Fibroblast of the conjunctiva (primary cell): ENCODE measurements at regions not wholly inside any gene's neighbourhood (a gene's known extent, or its start where the extent isn't known, plus 50 kb on each side); places are given as distances from the start of the nearest gene placed in this dataset.

Experiments
- DNase-seq: peaks from one replicate; pipeline ENCODE4 v3.0.0-alpha.2; 2010; ENCODE audit warnings: low read depth

DNA sequence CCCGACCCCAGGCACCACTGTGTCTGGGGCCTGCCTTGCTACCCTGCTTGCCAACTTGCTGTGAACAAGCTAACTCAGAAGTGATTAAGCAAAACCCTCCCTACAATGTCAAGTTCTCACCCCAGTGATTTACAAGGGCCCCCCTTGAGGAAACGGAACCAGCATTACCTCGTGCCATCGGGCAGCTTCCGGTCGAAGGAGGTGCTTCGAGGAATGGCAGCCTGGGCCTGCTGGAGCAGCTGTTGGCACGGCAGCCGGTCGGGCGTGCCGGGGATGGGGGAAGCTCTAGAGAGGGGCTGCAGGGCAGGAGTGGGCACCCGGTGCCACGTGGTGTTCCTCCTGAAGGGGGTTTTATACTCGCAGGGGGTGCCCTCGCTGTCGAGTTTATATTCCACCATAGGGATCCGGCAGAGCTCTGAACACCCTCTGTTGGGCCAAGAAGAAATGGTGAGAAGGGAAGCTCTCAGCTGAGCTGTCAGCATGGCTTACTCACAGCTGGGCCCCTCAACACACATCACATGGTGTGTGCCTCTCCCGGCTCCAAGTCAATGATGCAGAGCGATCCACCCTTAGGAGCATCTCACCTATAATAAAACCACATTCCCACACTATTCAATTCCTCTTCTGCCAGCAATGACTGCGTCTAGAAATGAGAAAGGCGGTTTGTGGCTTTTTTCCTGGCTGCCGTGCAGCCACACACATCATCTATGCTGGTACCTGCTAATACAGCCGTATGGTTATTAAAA lies 184.4 kb downstream of the SIPA1L2 start:
- no peak for DNase-seq

DNA sequence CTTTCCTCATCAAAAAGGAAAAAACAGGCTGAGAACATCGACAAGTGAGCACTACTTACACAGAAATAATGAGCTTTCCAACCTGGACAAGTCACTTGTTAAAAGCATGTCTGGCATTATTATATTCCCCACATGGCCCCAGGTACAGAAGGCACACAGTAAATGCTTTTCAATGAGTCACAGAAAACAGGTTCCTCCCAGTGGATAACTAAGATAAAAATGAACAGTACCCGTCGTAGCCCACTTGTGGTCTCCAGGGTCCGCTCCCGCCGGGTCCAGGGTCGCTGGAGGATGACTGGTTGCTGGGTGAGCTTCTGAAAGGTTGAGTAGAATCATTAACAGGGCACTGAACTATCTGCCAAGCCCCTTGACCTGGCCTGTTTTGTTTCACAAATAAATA lies 186.6 kb downstream of the SIPA1L2 start:
- DNase-seq = no peak

GRCh38 chr1:232441036-232441411 lies 188.9 kb downstream of the SIPA1L2 start:
- no peak for DNase-seq

- DNase-seq = no peak
Measured at GRCh38 chr1:232440325-232441035, 189.5 kb downstream of the SIPA1L2 start.

- DNase-seq = no peak
Measured at GRCh38 chr1:232439011-232439410, 190.9 kb downstream of the SIPA1L2 start.

DNA sequence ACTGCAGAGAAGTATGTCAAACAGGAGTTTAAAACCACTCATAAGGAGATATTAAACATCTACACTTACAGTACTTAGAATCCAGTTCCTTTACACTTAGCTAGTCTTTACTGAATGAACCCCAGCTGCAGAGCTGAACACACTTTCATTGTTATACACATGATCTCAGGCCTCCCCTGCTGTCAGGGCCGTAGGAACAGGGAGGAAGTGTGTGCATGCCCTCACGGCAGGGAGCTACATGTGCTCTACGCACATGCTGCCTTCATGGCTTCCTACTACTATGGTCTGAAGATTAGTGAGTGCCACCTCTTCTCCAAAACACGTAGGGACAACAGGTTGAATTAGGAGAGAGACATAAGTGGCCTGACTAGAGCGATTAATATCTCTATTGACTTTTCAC lies 191.5 kb downstream of the SIPA1L2 start:
- DNase-seq = no peak

DNA sequence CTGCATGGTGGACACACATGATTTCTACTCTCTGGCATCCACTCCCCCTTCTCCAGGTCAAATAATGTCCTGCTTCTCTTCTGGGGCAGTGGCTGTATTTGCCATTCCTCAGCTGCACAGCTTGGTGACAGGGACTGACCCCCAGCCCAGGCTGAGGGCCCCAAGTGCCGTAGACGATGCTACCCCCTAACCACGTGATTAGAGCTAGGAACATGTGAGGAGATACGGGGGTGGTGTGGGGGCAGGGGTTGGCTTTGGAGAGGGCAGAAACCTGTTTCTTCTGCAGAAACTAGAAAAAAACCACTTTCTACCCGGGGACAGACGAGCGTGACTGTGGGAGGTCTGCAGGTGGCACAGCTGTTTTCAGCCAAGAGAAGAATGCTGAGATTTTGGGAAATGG lies 192.4 kb downstream of the SIPA1L2 start:
- DNase-seq = no peak

DNA sequence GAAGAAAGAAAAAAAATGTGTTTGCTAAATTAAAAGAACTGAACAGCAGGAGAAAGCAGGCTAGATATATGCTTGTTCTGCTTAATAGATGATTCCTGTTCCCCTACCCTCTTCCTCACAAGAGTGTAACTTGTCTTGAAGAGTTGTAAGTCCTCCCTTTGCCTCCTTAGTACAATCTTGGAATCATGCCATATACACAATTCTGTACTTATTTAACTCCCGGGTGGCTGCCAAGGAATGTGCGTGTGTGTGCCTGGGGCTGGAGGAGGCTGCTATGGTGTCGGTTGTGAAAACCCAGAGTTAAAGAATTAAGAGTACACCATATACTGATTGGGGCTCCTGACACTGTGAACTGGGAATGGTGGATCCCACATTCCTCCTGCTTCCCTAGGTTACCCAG lies 194.2 kb downstream of the SIPA1L2 start:
- DNase-seq = peak; percentile 23

DNA sequence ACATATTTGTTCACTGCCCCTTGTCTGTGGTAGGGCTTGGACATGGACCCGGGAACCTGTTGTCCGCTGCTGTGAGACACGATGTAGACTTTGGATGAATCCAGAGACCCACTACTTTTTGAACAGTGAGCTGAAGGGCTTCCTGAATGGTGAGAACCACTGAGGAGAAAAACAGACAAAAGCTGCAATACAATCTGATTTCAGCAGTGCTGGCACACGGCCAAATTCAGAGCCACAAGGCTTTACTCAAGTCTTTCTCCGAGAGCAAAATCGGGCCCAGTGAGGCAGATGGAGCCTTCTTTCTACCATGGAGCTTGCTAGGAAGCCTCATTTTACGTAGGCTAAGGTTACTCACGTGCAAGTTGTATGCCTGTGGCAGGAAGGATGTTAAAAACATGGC lies 197.6 kb downstream of the SIPA1L2 start:
- no peak for DNase-seq

DNA sequence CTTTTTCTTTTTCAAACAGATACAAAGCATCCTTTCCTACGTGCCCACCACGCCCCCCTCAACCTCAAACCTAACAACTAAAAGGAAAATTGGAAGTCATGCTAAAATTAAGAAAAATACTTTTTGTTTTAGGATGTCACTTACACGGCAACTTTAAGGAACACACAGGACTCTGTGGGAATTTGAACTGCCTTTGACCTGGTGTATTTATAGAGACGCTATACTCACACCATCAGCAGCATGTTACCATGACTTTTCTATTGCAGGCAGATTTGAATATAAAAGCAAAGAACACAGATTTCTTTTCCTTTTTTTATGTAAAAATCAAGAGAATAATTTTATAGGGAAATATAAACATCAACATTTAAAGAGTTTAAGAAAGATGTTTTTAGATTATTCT lies 198.2 kb downstream of the SIPA1L2 start:
- DNase-seq = no peak

GRCh38 chr1:232431326-232431725 lies 198.6 kb downstream of the SIPA1L2 start:
- DNase-seq = no peak

DNA sequence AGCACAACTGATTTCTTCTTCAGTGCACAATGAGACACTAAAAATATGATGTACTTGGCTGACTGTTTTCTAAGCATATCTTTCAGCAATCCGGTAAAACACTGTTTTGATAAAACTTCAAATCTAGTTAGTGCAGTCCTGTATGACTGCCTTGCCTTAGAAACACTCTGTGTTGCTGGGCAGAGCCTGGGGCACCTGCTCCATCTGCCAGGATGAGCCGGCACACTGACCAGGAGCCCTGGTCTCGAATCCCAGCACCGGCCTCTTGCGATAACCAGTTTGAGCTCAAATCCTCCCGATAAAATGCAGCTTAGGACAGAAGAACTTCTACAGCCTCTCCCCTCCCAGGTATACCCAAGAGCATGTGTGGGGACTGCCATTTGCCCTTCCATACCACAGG lies 199.5 kb downstream of the SIPA1L2 start:
- no peak for DNase-seq

- DNase-seq = no peak
Measured at GRCh38 chr1:232428786-232429530, 201.0 kb downstream of the SIPA1L2 start.

GRCh38 chr1:232428036-232428645 lies 201.8 kb downstream of the SIPA1L2 start:
- DNase-seq = no peak

DNA sequence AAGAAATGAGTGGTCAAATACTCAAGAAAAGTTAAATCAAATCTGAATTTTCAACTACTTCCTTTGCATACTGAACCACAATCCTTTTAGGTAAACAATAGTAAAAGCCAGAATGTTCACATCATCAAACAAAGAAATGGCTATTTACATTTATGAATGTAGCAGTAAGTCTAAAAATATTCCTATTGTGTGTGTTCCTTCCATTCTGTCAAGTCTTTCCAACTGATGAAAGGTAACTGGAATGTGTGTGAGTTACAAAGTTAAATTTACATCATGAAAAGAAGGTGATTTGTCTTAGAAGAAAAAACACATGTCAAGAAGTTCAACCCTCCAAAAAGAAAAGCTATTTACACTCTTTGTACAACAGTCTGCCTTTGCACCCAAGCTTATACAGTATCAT lies 203.1 kb downstream of the SIPA1L2 start:
- no peak for DNase-seq

GRCh38 chr1:232425421-232425820 lies 204.5 kb downstream of the SIPA1L2 start:
- DNase-seq = no peak

DNA sequence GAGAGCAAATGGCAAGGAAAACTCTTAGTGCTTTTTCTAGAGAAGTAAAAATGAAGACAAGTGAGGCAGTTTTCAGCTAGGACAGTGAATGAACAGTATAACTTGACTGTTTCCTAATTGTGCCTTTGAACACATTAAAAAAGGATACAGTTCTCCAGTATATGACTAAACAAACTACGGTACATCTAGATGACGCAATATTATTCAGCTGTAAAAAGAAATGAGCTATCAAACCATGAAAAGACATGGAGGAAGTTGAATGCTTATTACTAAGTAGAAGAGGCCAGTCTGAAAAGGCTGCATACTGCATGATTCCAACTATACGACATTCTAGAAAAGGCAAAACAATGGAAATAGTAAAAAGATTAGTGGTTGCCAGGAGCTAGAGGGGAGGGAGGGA lies 206.3 kb downstream of the SIPA1L2 start:
- no peak for DNase-seq

- DNase-seq = no peak
Measured at GRCh38 chr1:232422898-232423297, 207.0 kb downstream of the SIPA1L2 start.

DNA sequence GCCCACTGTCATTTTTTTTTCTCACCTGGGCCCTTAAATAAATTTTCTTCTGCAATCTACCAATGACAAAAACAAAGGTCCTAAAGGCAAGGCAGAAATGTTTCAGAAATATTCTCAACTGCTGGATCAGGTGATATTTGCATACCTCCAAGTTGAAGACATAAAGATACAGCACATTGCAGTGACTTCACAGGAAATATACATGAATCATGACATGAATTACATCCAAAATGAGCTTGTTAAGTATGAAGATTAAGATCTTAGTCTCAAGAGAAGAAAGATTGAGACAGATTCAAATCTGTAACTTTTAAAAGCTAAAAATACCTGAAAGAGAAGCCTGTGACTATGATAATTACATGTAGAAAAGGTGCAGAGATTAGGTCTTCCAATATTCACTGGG lies 207.8 kb downstream of the SIPA1L2 start:
- DNase-seq = no peak

DNA sequence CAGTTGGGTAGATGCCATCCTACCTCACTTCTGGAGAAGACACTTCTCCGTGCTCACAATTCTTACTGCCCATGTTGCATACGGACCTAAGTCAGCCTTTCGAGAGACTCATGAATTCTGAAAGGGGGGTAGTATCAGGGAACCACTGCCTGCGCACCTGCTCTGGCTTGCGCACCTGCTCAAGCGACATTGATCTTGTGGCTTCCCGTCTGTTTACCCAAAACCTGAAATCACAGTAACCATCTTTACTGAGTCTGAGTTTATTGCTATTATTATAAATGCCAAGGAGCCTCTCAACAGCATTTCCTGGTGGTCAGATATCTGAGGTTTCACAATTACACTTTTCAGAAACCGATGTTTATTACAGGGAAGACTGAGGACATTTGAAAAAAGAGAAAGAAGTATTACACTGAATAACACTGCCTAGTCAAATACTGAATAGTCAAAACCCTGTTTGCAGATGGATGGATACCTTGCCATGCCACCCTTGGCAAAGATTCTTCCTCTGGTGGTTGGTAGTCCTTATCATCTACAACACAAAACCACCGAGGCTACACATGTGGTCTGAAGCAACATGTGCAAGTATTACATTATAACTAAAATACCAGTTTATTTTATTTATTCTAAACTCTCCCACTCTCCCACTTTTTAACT lies 208.7 kb downstream of the SIPA1L2 start:
- DNase-seq = no peak

DNA sequence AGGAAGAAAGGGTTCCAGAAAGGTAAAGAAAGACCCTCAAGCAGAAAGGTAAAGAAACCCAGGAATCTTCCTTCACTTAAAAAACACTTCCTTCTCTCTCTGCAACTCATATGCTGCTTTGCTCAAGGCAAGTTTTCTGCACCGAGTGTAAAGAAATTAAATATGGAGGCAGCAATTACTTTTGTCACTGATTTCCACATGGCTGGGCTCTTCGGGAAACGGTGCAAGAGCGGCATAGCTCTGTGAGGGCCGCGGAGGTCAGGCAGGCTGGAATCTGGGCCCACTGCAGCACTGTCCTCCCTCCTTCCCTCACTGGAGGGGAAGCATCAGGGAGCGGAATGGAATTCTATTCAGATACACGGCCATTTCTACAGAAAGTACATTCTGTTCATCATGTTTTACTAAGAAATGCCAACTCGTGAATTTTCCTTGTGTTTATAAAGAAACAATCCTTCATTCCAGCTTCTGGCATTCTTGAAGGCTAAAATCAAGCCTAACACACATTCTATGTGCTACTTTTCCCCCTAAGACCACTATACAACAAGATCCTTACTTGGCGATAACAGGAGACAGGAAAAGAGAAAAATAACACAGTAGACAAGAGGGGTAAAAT lies 212.2 kb downstream of the SIPA1L2 start:
- no peak for DNase-seq
